Muscle of arm (tissue), 1 donor: ENCODE measurements at regions not wholly inside any gene's neighbourhood (a gene's known extent, or its start where the extent isn't known, plus 50 kb on each side); places are given as distances from the start of the nearest gene placed in this dataset.

Experiments
- DNase-seq: peaks from one replicate; pipeline ENCODE4 v3.0.0-alpha.2; 2013

- DNase-seq = no peak
These were observed 79.3 kb upstream of the PMEPA1 start for GRCh38 chr20:57788936-57789613.

- no peak for DNase-seq
These were observed 78.4 kb upstream of the PMEPA1 start for GRCh38 chr20:57787990-57788781.

GRCh38 chr20:57787151-57787989 lies 77.6 kb upstream of the PMEPA1 start:
- DNase-seq = no peak

GRCh38 chr20:57786304-57786932 lies 76.6 kb upstream of the PMEPA1 start:
- no peak for DNase-seq

- DNase-seq = no peak
These were observed 75.9 kb upstream of the PMEPA1 start for GRCh38 chr20:57785720-57786119.

- no peak for DNase-seq
These were observed 75.2 kb upstream of the PMEPA1 start for GRCh38 chr20:57785061-57785460.

GRCh38 chr20:57783956-57784837 lies 74.4 kb upstream of the PMEPA1 start:
- no peak for DNase-seq

GRCh38 chr20:57783196-57783595 lies 73.4 kb upstream of the PMEPA1 start:
- DNase-seq = no peak

GRCh38 chr20:57782631-57783041 lies 72.8 kb upstream of the PMEPA1 start:
- DNase-seq = no peak

GRCh38 chr20:57781901-57782300 lies 72.1 kb upstream of the PMEPA1 start:
- DNase-seq = no peak

- no peak for DNase-seq
These were observed 71.1 kb upstream of the PMEPA1 start for GRCh38 chr20:57780906-57781305.

- DNase-seq = no peak
These were observed 70.6 kb upstream of the PMEPA1 start for GRCh38 chr20:57780398-57780797.

- no peak for DNase-seq
These were observed 69.7 kb upstream of the PMEPA1 start for GRCh38 chr20:57779401-57780003.

- DNase-seq = no peak
These were observed 68.1 kb upstream of the PMEPA1 start for GRCh38 chr20:57777911-57778310.

GRCh38 chr20:57774951-57775350 lies 65.1 kb upstream of the PMEPA1 start:
- no peak for DNase-seq

GRCh38 chr20:57774111-57774880 lies 64.5 kb upstream of the PMEPA1 start:
- no peak for DNase-seq

- no peak for DNase-seq
These were observed 63.4 kb upstream of the PMEPA1 start for GRCh38 chr20:57773059-57773815.

- DNase-seq = no peak
These were observed 62.6 kb upstream of the PMEPA1 start for GRCh38 chr20:57772349-57772964.
